PC-3 (cell line): ENCODE measurements at regions not wholly inside any gene's neighbourhood (a gene's known extent, or its start where the extent isn't known, plus 50 kb on each side); places are given as distances from the start of the nearest gene placed in this dataset.
"Not testable (repeated sequence)": the region's sequence is repeated elsewhere in the genome, so short reads cannot be mapped to it uniquely, and the experiment has no call there.

ENCODE experiments used
- ATAC-seq: fragments of 200-7000 bp; cut with Tn5 transposase; 2 replicates; pipeline ENCODE4 v1.9.1; 2020; ENCODE audit warnings: mild to moderate bottlenecking, moderate library complexity
- BruUV-seq: library from RNA; stranded (reverse); fragments of 400-500 nt; replicated peaks from 2 replicates; lab custom pipeline; 2021; lab: Mats Ljungman, UMichigan
- CTCF ChIA-PET: fragments of 300-600 bp; sonication (Branson Sonifier 250); formaldehyde crosslinking; loops from one replicate; lab custom pipeline; 2022; ENCODE audit warnings: antibody characterized with exemption; lab: Charles Lee
- POLR2A ChIA-PET: fragments of 300-600 bp; sonication (Branson Sonifier 250); formaldehyde crosslinking; loops from one replicate; lab custom pipeline; 2022; ENCODE audit warnings: antibody characterized with exemption; ENCODE audit not compliant: unreplicated experiment; lab: Charles Lee
- DNase-seq: peaks from one replicate; pipeline ENCODE4 v3.0.0-alpha.2; 2015
- H2AFZ ChIP-seq: fragments of 300-600 bp; sonication (generic); 2 replicates; pipeline ENCODE4 v1.6.0; 2016; ENCODE audit warnings: antibody characterized with exemption, low read length
- H3F3A ChIP-seq: fragments of 300-600 bp; sonication (generic); one replicate; pipeline ENCODE4 v1.6.0; 2017; ENCODE audit warnings: antibody characterized with exemption, low read length, control low read depth, mild to moderate bottlenecking; ENCODE audit not compliant: unreplicated experiment
- H3K27ac ChIP-seq: fragments of 300-600 bp; sonication (generic); 2 replicates; pipeline ENCODE4 v1.5.1; 2016; ENCODE audit warnings: mild to moderate bottlenecking, low read length
- H3K27me3 ChIP-seq: fragments of 300-600 bp; sonication (generic); 2 replicates; pipeline ENCODE4 v1.6.1; 2016; ENCODE audit warnings: low read length, mixed read lengths
- H3K36me3 ChIP-seq: fragments of 300-600 bp; sonication (generic); 2 replicates; pipeline ENCODE4 v1.6.1; 2016; ENCODE audit warnings: low read depth, mixed run types, low read length, mixed read lengths
- H3K4me1 ChIP-seq: fragments of 300-600 bp; sonication (generic); 2 replicates; pipeline ENCODE4 v1.5.1; 2016; ENCODE audit warnings: low read length; ENCODE audit not compliant: insufficient read depth
- H3K4me2 ChIP-seq: fragments of 300-600 bp; sonication (generic); 2 replicates; pipeline ENCODE4 v1.6.0; 2016; ENCODE audit warnings: low read length
- H3K4me3 ChIP-seq: fragments of 300-600 bp; sonication (generic); 2 replicates; pipeline ENCODE4 v1.5.1; 2016; ENCODE audit warnings: mild to moderate bottlenecking, low read length, mixed read lengths
- H3K79me2 ChIP-seq: fragments of 300-600 bp; sonication (generic); 2 replicates; pipeline ENCODE4 v1.6.1; 2017; ENCODE audit warnings: low read length, mixed read lengths
- H3K9ac ChIP-seq: fragments of 300-600 bp; sonication (generic); 2 replicates; pipeline ENCODE4 v1.6.0; 2016; ENCODE audit warnings: mild to moderate bottlenecking, low read length
- H3K9me2 ChIP-seq: fragments of 300-600 bp; sonication (generic); replicated peaks from 2 replicates; pipeline ENCODE4 v1.6.1; 2016; ENCODE audit warnings: mixed run types, low read length, mixed read lengths
- H3K9me3 ChIP-seq: fragments of 300-600 bp; sonication (generic); 2 replicates; pipeline ENCODE4 v1.6.1; 2016; ENCODE audit warnings: low read length, mixed read lengths
- H4K20me1 ChIP-seq: fragments of 300-600 bp; sonication (generic); 2 replicates; pipeline ENCODE4 v1.6.1; 2016; ENCODE audit warnings: low read length, mixed read lengths
- CTCF ChIP-seq: fragments of 300-600 bp; sonication (generic); conservative IDR thresholded peaks from 2 replicates; pipeline ENCODE4 v1.5.1; 2017; ENCODE audit warnings: antibody characterized with exemption, low read depth, mild to moderate bottlenecking, low read length
- EZH2 ChIP-seq: fragments of 300-600 bp; sonication (generic); IDR thresholded peaks from one replicate; pipeline ENCODE4 v1.6.1; 2017; ENCODE audit warnings: antibody characterized with exemption, mild to moderate bottlenecking, low read length; ENCODE audit not compliant: unreplicated experiment
- EZH2phosphoT487 ChIP-seq: fragments of 300-600 bp; sonication (generic); IDR thresholded peaks from 2 replicates; pipeline ENCODE4 v1.6.1; 2018; ENCODE audit warnings: mild to moderate bottlenecking, antibody characterized with exemption, low read length, borderline replicate concordance
- intact Hi-C: fragments of 100-400 bp; cut with micrococcal nuclease; formaldehyde crosslinking; loops from 2 replicates; pipeline ENCODE4 v1.9.0; 2023

GRCh38 chr7:106365252-106366005 lies 80.6 kb upstream of the NAMPT start:
- intact Hi-C loops, result no loop called here

GRCh38 chr7:106362507-106362906 lies 77.7 kb upstream of the NAMPT start:
- CTCF ChIA-PET, H3F3A ChIP-seq, H2AFZ ChIP-seq, H4K20me1 ChIP-seq, H3K9me3 ChIP-seq, H3K4me2 ChIP-seq, BruUV-seq, H3K27ac ChIP-seq, DNase-seq, H3K27me3 ChIP-seq, H3K4me1 ChIP-seq, POLR2A ChIA-PET, H3K79me2 ChIP-seq, H3K4me3 ChIP-seq, H3K9me2 ChIP-seq, H3K9ac ChIP-seq, ATAC-seq, intact Hi-C loops, H3K36me3 ChIP-seq: not testable (repeated sequence)

More at GRCh38 chr7:106365252-106366005, 80.6 kb upstream of the NAMPT start:
- no peaks in the 10 kb centered on the region for H3K9me2 ChIP-seq
- no peaks in the 10 kb centered on the region for H3K27me3 ChIP-seq
- H3K4me2 ChIP-seq, result peak overlapping the region; percentile 18
- no TSS peak for BruUV-seq
- no peaks in the 10 kb centered on the region for H4K20me1 ChIP-seq
- no peak; the same call in 1 of the 2 replicates for ATAC-seq
- peak; percentile 80 for DNase-seq
- no peak overlapping the region for H3K4me3 ChIP-seq
- no peak overlapping the region for H3K9ac ChIP-seq
- no peak for TF ChIP-seq EZH2phosphoT487
- no peak for TF ChIP-seq CTCF
- no peak for TF ChIP-seq EZH2
- POLR2A ChIA-PET, result no interaction called here
- no peaks in the 10 kb centered on the region for H3K36me3 ChIP-seq
- H2AFZ ChIP-seq, result no peak overlapping the region
- CTCF ChIA-PET, result no interaction called here
- no peaks in the 10 kb centered on the region for H3K9me3 ChIP-seq
- peaks cover 9% of the 10 kb centered on the region for H3K4me1 ChIP-seq
- H3K27ac ChIP-seq, result peak overlapping the region; percentile 5; the same call in 1 of the 2 replicates
- H3K79me2 ChIP-seq, result no peaks in the 10 kb centered on the region
- no peaks in the 10 kb centered on the region for H3F3A ChIP-seq

GRCh38 chr7:106358103-106358663 lies 73.4 kb upstream of the NAMPT start:
- Histone ChIP-seq H3K4me2 (no peak overlapping the region), H3K27me3 (no peaks in the 10 kb centered on the region), H3K4me3 (no peak overlapping the region), H3K4me1 (no peaks in the 10 kb centered on the region), H3K9ac (no peak overlapping the region), H4K20me1 (no peaks in the 10 kb centered on the region), H2AFZ (no peak overlapping the region), H3K36me3 (no peaks in the 10 kb centered on the region), H3F3A (no peaks in the 10 kb centered on the region), H3K9me2 (0 out of 2 replicates have a peak, but pooled peaks cover 3% of the 10 kb centered on the region), H3K27ac (no peak overlapping the region), H3K9me3 (no peaks in the 10 kb centered on the region), H3K79me2 (no peaks in the 10 kb centered on the region)
- DNase-seq, result no peak
- CTCF ChIA-PET, result interaction anchor here (0.6 kb wide), 1 partner anchor 769 kb away, joined by 3 read pairs; no protein-coding TSS in a partner anchor
- no TSS peak for BruUV-seq
- TF ChIP-seq CTCF, result no peak
- TF ChIP-seq EZH2, result no peak
- no peak for TF ChIP-seq EZH2phosphoT487
- POLR2A ChIA-PET, result no interaction called here
- intact Hi-C loops, result no loop called here
- no peak for ATAC-seq
